ENCODE measurements at regions not wholly inside any gene's neighbourhood (a gene's known extent, or its start where the extent isn't known, plus 50 kb on each side); places are given as distances from the start of the nearest gene placed in this dataset.

- TF ChIP-seq EZH2 (IDR thresholded peaks at IDR 0.05; ENCODE audit: insufficient read depth, poor library complexity, severe bottlenecking) (no peak), EZH2phosphoT487 (IDR thresholded peaks at IDR 0.05; ENCODE audit: insufficient read depth, low read depth) (no peak)
Observed at GRCh38 chr1:43052322-43052721, 93.7 kb upstream of the SLC2A1 start.
